HepG2 (cell line): ENCODE measurements at regions not wholly inside any gene's neighbourhood (a gene's known extent, or its start where the extent isn't known, plus 50 kb on each side); places are given as distances from the start of the nearest gene placed in this dataset.

Source experiments
- ATAC-seq: fragments of 200-7000 bp; cut with Tn5 transposase; 3 replicates; pipeline ENCODE4 v1.9.1; 2020; ENCODE audit warnings: mild to moderate bottlenecking, moderate library complexity
- BruUV-seq: library from RNA; stranded (reverse); fragments of 400-500 nt; replicated peaks from 2 replicates; lab custom pipeline; 2021; lab: Mats Ljungman, UMichigan
- CTCF ChIA-PET: fragments of 300-600 bp; formaldehyde crosslinking; extraction: SDS; loops from one replicate; lab custom pipeline; 2021; ENCODE audit warnings: low total read pairs, inconsistent platforms, low intra/inter-chr PET ratio; lab: Yijun Ruan, JAX
- POLR2A ChIA-PET: fragments of 350-600 bp; sonication (Branson Sonifier 250); formaldehyde crosslinking; loops from one replicate; lab custom pipeline; 2020; ENCODE audit warnings: antibody characterized with exemption, inconsistent platforms; lab: Yijun Ruan, JAX
- DNase-seq: peaks from one replicate; pipeline ENCODE4 v3.0.0-alpha.2; 2015; ENCODE audit warnings: low spot score
- FAIRE-seq: peaks from 3 replicates; lab custom pipeline; 2011; peaks lifted over from hg19 to GRCh38; lab: Jason Lieb, UNC
- H2AFZ ChIP-seq: one replicate; pipeline ENCODE4 v1.6.1; 2011; ENCODE audit warnings: low read length, inconsistent platforms
- H3K27ac ChIP-seq: fragments of 300-600 bp; 3 replicates; pipeline ENCODE4 v1.8.0; 2011; ENCODE audit warnings: mixed run types, mild to moderate bottlenecking, mixed read lengths, low read length, inconsistent platforms; ENCODE audit not compliant: insufficient read depth; ENCODE audit errors: extremely low read length
- H3K27me3 ChIP-seq, 2 experiments: fragments of 200-600 bp in 1 of 2; 2 replicates in 1 of 2; 3 replicates in 1 of 2; pipeline versions ENCODE4 v1.6.0 to v1.8.0; 2011; ENCODE audit warnings: low read length in 2 of 2, mild to moderate bottlenecking in 2 of 2, moderate library complexity in 2 of 2, inconsistent platforms in 1 of 2; ENCODE audit not compliant: insufficient read depth in 2 of 2, control insufficient read depth in 1 of 2
- H3K36me3 ChIP-seq, 2 experiments: fragments of 200-600 bp in 1 of 2; replicated peaks in 1 of 2; 2 replicates in 1 of 2; 3 replicates in 1 of 2; pipeline versions ENCODE4 v1.5.1 to v1.8.0; 2011; ENCODE audit warnings: low read length in 2 of 2, inconsistent platforms in 1 of 2; ENCODE audit not compliant: insufficient read depth in 2 of 2, control insufficient read depth in 1 of 2
- H3K4me1 ChIP-seq: 2 replicates; pipeline ENCODE4 v1.5.1; 2012; ENCODE audit warnings: low read length, inconsistent platforms; ENCODE audit not compliant: insufficient read depth
- H3K4me2 ChIP-seq: 2 replicates; pipeline ENCODE4 v1.6.0; 2011; ENCODE audit warnings: low read depth, low read length, inconsistent platforms
- H3K4me3 ChIP-seq, 3 experiments: fragments of 200-600 bp in 1 of 3; sonication (generic), shearing (Covaris generic) in 1 of 3; replicated peaks in 1 of 3; 2 replicates each; pipeline ENCODE4 v1.5.1; 2011 to 2016; ENCODE audit warnings: low read length in 3 of 3, inconsistent platforms in 2 of 3, low read depth in 2 of 3, mild to moderate bottlenecking in 2 of 3, control low read depth in 1 of 3, mixed read lengths in 1 of 3; ENCODE audit not compliant: insufficient read depth in 1 of 3
- H3K79me2 ChIP-seq: one replicate; pipeline ENCODE4 v1.6.1; 2011; ENCODE audit warnings: low read length, inconsistent platforms; ENCODE audit not compliant: insufficient read depth
- H3K9ac ChIP-seq: 2 replicates; pipeline ENCODE4 v1.6.0; 2011; ENCODE audit warnings: mild to moderate bottlenecking, low read depth, low read length, inconsistent platforms; ENCODE audit not compliant: insufficient read depth
- H3K9me3 ChIP-seq: 2 replicates; pipeline ENCODE4 v1.5.1; 2012; ENCODE audit warnings: mild to moderate bottlenecking, low read length
- H4K20me1 ChIP-seq: 2 replicates; pipeline ENCODE4 v1.6.0; 2011; ENCODE audit warnings: inconsistent platforms, mild to moderate bottlenecking, low read length, moderate library complexity; ENCODE audit not compliant: insufficient read depth
- CBFB ChIP-seq: sonication (generic); formaldehyde crosslinking; IDR thresholded peaks from 2 replicates; pipeline ENCODE4 v1.4.0; 2020; ENCODE audit warnings: missing genetic modification reagents
- FOXJ3 ChIP-seq: sonication (generic); formaldehyde crosslinking; IDR thresholded peaks from 2 replicates; pipeline ENCODE4 v1.4.0; 2020; ENCODE audit warnings: missing genetic modification reagents, mild to moderate bottlenecking, borderline replicate concordance
- FOXO4 ChIP-seq: sonication (generic); formaldehyde crosslinking; conservative IDR thresholded peaks from 2 replicates; pipeline ENCODE4 v1.8.1; 2023; ENCODE audit warnings: missing genetic modification reagents
- GABPB1 ChIP-seq: IDR thresholded peaks from 2 replicates; pipeline ENCODE4 v1.6.1; 2016; ENCODE audit warnings: mild to moderate bottlenecking, missing genetic modification reagents, moderate library complexity, missing compliant biosample characterization
- TARDBP ChIP-seq: sonication (generic); formaldehyde crosslinking; IDR thresholded peaks from 2 replicates; pipeline ENCODE4 v1.8.0; 2022; ENCODE audit warnings: mild to moderate bottlenecking, missing genetic modification reagents
- ZBTB40 ChIP-seq, 2 experiments: fragments of 450-650 bp in 1 of 2; sonication (generic) in 1 of 2; formaldehyde crosslinking in 1 of 2; IDR thresholded peaks; 2 replicates each; pipeline versions ENCODE4 v1.6.1 to v1.8.0; 2016 to 2022; ENCODE audit warnings: antibody characterized with exemption in 1 of 2, mild to moderate bottlenecking in 1 of 2, missing genetic modification reagents in 1 of 2
- ZNF639 ChIP-seq: conservative IDR thresholded peaks from 2 replicates; pipeline ENCODE4 v1.6.1; 2018; ENCODE audit warnings: missing genetic modification reagents
- ZNF703 ChIP-seq: sonication (generic); formaldehyde crosslinking; IDR thresholded peaks from 2 replicates; pipeline ENCODE4 v1.5.1; 2020; ENCODE audit warnings: missing genetic modification reagents, mild to moderate bottlenecking, moderate library complexity, borderline replicate concordance
- ZNF709 ChIP-seq: sonication (generic); formaldehyde crosslinking; IDR thresholded peaks from 2 replicates; pipeline ENCODE4 v1.5.0; 2020; ENCODE audit warnings: mild to moderate bottlenecking, missing genetic modification reagents
- in situ Hi-C: cut with HindIII; loops from 2 replicates; pipeline ENCODE4 v1.10.0; 2017; ENCODE audit warnings: low pct_unique_long_range_greater_than_20kb; ENCODE audit not compliant: extremely low pct_ligation_motif_present
- intact Hi-C: fragments of 100-400 bp; cut with micrococcal nuclease; formaldehyde crosslinking; loops from one replicate; pipeline ENCODE4 v1.10.0; 2022; ENCODE audit not compliant: unreplicated experiment

- Histone ChIP-seq H4K20me1 (no peaks in the 10 kb centered on the region), H3K4me2 (no peak overlapping the region), H3K4me3 (no peak overlapping the region), H3K36me3 (no peaks in the 10 kb centered on the region), H3K27me3 (no peaks in the 10 kb centered on the region), H3K27ac (no peak overlapping the region), H3K9me3 (peaks cover 20% of the 10 kb centered on the region), H3K79me2 (no peaks in the 10 kb centered on the region), H3K9ac (no peak overlapping the region), H2AFZ (no peak overlapping the region), H3K4me1 (no peaks in the 10 kb centered on the region)
- BruUV-seq, result no TSS peak
- ATAC-seq (no peak), DNase-seq (no peak), FAIRE-seq (no peak)
- CTCF ChIA-PET, result no interaction called here
- intact Hi-C loops, result no loop called here
- TF ChIP-seq ZNF709 (CRISPR knock-in tag) (no peak), ZBTB40 (IDR thresholded peaks at IDR 0.05) (no peak), ZBTB40 (CRISPR knock-in tag; IDR thresholded peaks at IDR 0.05) (no peak), GABPB1 (CRISPR knock-in tag) (no peak), TARDBP (CRISPR knock-in tag) (no peak), FOXO4 (CRISPR knock-in tag) (no peak), CBFB (no peak), ZNF639 (no peak), ZNF703 (CRISPR knock-in tag) (no peak), FOXJ3 (CRISPR knock-in tag) (no peak)
- POLR2A ChIA-PET, result no interaction called here
- in situ Hi-C loops, result no loop called here
Observed at GRCh38 chr1:209473025-209473424, 110.5 kb upstream of the CAMK1G start.
